ENCODE measurements at regions not wholly inside any gene's neighbourhood (a gene's known extent, or its start where the extent isn't known, plus 50 kb on each side); places are given as distances from the start of the nearest gene placed in this dataset.
"Not testable (repeated sequence)": the region's sequence is repeated elsewhere in the genome, so short reads cannot be mapped to it uniquely, and the experiment has no call there.

DNA sequence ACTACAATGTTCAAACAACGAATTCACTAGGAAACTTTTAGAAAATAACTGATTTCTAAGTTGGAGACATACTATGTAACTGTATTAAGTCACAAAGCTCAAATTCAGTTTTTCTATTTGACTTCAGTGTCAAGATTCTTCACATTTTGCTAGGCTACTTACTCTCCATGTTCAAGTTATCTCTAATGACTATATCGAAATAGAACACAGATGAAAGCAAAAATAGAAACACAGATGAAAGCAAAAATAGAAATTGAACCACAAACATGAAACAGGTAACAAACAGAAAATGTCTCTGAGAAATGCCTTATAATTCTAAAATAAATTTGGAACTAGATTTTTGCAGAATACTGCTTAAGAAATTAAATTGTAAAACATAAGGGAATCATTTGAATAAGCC, 113.5 kb downstream of the SPDYE17 start:
- DNase-seq = not testable (repeated sequence)

DNA sequence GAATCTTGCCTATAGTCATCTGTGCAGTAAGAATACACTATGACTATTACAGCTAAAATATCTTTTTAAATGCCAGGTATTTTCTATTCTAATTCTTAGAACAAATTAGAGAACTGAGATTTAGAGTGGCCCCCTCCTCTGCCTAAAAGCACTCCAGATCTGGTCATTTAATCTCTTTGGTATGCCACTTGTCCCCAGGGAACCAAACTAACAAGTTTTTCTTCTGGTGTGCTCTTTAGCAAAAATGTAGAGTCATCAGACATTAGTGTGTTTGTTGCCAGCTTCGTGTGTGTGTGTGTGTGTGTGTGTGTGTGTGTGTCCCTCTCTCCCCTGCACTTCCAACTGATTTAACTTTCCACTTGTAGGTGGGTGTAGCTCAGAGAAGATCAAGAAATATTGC, 117.8 kb downstream of the SPDYE17 start:
- DNase-seq = not testable (repeated sequence)

DNA sequence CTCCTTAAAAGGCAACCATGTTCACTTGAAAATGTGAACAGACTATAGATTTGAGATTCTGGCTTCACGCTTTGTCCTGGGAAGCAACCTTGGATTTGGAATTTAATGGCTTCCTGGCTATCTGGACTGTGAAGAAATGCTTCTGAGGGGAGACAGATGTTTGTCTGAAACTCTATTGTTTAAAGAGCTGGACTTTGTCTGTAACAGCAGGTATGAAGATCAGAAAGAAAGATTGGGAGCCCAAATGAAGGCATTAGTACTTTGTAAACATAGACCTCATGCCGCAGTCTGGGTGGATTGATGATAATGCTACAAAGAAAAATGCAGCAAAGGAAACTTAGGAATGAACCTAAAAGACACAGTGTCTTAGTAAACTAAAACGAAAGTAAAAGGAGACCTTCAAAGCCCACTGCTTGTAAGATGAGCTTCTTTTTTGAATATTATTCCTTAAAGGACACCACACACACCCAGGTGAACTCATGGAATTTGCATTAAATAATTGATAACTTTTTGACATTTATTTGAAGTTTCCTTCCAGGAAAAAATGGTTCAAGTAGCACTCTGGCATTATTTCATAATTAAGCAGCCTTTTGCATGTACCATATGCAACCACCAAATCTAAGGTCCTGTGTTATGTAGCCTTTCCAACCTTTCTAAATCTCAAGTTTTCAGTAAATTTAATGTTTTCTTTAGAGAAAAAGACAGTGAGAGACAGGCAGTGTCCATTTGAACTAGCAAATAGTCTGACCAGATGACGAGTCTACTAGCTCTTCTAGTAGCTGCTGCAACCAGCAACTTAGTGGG, 119.9 kb downstream of the SPDYE17 start:
- not testable (repeated sequence) for DNase-seq

DNA sequence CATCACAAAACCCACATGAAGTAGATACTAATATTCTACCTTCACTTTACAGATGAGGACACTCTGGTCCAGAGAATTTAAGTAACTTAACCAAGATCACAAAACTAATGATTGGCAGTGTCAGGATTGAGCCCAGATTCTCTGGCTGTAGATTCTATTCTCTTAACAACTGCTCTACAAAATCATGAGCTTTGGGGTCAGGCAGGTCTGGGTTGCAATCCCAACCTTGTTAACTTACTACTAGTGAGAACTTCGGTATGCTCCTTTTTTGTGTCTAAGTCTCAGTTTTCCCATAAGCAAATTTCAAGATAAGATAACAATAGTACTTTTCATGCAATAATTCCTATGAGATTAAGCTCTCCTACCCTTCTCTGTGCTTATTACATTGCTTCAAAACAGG, 127.5 kb downstream of the SPDYE17 start:
- DNase-seq = not testable (repeated sequence)

DNA sequence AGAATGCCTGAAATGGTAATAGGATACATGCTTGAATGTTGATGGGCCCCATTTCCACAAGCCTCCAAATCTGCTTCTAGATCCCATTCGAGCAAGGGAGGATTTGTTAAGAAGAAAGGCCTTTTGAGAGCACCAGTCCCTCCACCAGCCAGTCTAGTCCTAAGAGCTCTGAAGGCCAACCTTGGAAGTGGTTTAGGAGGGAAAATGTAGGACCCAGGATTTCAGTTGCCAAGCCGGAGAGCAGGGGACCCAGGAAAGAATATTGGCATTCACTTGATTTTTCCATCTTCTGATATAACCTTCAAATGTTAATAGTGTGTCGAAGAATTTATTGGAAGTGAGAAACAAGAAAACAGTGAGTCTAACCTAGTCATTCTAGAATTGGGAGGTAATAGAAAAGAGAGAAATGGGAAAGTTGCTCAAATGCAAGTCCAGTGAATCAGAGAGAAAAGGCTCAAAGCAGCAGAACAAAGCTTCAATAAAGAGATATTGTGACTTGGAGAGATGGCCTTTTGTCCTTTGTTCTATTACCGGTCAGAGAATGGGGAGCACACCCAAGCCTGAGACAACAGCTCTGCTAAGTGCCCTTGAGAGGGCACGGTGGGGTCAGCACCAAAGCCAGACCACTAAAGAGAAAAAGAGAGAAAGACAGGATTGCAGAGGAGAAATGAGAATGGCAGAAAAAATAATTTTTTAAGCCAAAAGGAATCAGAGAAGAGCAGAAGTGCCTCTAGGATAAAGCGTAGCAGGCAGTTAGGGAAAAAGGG, 130.0 kb downstream of the SPDYE17 start:
- DNase-seq = not testable (repeated sequence)

DNA sequence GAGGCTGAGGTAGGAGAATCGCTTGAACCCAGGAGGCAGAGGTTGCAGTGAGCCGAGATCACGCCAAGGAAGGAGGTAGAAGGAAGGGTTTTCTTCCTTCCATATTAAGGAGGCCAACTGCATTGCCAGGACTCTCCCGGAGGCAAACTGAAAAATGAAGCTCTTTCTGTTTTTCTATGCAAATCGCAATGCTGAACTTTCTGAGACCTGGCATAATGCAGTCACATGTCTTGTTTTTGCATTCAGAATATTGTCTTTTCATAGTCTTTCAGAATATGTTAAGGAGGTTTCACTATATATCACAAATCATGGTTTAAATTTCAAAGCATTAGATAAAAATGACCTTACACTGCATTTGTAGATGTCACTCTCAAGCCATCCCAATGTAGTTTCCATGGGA, 133.4 kb downstream of the SPDYE17 start:
- DNase-seq = not testable (repeated sequence)

DNA sequence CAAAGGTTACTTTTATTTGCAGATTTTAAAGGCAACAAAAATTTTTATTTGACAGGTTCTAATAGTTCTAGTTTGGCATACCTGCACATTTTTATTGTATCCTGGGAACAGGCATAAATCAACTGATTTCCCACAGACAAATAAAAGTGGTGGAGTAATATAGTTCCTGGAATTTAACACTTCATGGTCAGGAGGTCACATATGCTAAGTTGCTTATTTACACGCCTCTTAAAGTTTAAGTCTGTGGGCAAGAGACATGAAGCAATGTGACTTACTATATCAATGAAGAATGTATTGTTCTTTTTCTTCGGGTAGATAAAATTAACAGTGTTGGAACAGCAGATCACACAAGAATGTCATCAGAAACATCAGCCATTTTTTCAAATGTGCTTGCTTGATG, 135.2 kb downstream of the SPDYE17 start:
- DNase-seq = not testable (repeated sequence)

DNA sequence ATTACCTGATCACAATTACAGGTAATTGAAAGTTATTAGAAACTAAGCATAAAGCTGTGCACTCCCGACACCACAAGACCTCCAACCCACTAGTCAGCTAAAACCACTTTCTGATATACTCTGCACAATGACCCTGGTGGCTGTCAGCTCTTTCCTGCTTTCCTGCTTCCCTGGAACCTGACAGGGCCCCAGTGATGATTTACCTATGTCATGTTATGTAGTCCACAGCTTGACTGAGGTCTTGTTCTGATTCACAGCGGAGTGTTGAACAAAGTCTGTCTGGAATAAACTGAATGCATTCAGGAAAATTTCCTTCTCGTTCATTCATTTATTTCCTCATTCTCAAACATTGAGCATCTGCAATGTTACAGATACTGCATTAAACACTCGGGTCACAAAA, 136.5 kb downstream of the SPDYE17 start:
- not testable (repeated sequence) for DNase-seq

DNA sequence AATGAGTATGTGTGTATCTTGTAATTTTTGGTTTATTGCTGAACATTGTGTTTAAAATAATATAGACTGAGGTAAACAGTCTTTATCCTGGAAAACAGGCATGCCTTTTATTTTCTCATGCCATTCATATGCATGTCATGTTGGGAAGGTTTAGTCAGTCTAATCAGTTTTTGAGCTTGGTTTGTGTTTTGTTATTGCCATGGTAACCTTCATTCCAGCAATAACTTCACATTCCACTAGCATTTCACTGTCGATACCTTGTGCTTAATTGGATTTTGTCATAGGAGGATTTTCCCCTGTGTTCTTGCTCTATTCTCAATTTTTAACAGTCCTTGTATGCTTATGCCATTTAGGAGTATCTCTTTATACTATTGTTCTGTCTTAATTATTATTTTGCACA, 140.4 kb downstream of the SPDYE17 start:
- not testable (repeated sequence) for DNase-seq

DNA sequence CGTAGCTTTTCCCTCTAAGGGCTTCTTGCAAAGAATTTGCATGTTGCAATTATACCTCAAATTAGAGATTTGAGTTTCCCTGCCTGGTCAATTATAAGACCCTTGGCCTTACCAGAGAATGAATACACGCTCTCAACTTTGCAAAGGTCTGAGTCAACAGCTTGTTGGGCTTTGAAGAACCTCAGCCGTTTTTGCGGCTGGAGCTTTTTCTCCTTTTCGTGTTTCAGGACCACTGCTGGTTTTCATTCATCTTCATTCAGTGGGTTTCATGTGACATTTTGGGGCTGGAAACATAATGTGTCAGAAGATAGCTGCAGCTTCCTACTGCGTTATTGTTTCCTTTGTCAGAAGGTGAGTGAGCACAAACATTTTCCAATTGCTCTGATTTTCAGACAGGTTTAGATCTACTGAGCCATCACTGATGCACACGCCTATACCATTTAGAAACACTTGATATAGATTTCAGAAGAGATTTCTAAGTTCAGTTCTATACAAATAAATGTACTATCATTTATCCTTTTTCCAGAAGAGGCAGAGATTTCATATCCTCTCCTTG, 152.3 kb downstream of the SPDYE17 start:
- not testable (repeated sequence) for DNase-seq

DNA sequence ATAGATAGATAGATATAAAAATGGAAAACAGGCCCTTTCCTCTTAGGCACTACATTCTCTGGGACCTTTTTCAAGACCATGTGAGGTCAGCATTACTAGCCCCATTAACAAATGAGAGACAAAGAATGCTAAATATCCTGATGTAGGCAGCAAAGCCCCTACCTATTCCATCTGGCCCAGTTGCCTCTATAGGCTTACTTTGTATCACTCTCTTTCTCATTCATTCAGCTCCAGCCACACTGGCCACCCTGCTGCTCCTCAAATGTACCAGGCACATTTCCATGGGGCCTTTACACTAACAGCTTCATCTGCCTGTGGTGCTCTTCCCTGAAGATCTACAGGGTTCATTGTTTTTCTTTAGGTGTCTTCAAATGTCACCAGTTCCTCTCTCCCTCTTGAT, 156.4 kb downstream of the SPDYE17 start:
- not testable (repeated sequence) for DNase-seq

DNA sequence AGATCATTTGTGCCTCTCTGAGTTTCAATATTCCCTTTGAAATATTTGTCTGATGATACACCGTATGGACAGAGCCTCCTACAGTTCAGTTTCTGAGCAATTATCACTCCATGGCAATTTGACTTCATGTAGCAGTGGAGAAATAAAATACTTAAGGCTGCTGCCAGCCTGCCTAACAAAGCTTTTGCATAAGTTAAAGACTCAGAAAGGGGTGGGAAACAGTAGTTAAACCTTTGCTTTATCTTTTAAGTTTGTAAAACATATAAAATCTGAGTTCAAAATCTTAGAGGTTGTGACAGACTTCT, 161.7 kb downstream of the SPDYE17 start:
- DNase-seq = not testable (repeated sequence)

DNA sequence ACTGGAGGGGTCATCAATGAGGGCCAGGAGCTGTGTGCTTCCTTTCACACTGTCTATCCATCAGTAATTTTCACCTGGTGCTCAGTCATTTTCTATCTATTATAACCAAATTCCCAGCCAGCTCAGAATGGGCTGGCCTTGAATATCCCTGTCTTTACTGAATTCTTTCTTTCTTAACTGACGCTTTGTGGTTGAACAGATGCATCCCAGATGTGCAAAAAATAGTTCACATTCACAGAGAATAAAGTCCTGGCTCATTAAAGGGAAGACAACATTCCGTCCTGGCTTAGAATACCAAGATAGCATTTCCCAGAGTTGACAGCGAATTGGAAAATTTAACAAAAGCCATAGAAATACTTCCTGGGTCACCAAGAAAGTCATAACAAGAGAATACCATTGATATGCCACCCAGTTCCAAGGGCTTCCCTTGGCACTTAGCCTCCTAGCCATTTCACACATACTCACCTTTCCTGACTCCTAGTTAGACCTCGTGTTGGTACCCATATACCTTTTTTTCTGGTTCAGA, 164.7 kb downstream of the SPDYE17 start:
- not testable (repeated sequence) for DNase-seq

DNA sequence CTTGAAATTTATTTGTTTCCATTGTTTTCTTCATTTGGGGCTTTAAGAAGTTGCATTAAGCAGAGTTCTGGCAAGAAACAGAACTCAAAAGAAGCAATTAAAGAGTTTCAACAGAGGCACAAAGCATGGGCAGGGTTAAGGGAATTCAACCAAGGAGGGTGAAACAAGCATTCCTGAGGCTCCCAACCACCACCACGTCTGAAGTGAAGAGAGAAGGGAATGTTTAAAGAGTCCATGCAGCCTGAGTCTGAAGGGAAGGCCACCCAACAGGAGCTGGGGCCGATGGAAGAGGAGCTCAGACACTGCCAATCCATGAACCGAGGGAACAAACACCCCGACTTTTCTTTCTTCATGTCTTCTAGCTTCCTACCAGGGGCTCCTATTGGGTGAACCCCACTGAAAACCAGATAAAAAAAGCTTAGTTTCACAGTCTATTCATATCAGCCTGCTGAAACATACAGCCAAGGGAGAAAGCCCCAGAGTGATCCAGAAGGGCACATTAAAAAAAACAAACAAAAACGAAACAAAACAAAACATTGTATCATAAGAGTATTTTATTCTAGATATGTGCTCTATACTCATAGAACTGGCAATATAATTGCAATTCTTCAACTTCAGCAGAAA, 168.9 kb downstream of the SPDYE17 start:
- not testable (repeated sequence) for DNase-seq

DNA sequence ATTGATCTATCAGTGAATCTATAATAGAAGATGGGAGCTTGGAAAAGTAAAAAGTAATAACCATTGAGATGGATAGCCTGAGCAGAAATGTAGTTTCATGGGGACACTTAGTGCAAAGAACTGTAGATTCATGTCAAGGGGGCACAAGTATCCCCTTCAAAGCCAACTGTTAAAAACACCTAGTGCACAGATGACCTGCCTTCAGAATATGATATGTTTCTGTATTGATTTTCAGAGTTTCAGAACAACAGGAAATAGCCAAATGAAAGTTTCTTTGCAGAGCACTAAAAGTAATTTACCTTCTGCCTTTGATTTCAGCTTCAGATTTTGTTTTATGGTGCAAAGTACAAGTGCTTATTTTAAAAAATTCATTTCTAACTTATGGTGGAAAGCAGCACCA, 169.9 kb downstream of the SPDYE17 start:
- DNase-seq = not testable (repeated sequence)

DNA sequence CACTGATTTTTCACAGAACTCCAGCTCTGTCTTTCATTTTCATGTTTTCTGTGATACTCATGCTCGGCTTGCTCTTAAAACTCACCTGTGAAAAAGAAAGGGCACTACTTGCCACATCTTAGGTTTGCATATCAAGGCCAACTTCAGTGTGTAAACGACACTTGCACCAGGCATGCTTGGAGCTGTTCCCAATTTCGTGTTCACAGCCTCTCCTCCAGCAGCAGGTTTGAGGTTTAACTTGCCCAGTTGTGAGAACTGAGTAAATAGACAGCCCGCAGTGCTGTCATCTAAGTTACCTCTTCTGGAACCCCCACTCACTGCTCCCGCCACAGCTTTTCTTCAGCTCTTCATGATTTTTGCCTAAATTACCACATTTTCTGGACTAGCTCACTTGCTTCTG, 172.2 kb downstream of the SPDYE17 start:
- not testable (repeated sequence) for DNase-seq

DNA sequence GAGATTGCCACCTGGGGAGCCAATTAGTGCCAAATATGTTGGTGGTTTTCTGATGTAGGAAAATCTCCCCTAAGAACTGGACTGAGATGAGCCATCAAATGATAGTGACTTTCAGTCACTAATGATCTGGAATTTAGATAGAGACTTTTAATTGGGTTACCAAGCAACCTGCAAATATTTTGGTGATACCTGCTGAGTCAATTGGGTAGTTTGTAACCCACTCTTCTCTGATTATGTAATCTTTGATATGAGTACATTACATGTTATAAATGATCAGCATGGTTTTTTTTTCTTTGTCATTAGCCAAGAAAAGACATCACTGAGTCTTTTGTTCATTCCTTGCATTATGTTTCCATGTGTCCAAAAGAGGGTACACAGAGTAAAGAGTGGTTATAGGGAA, 177.5 kb downstream of the SPDYE17 start:
- DNase-seq = not testable (repeated sequence)

DNA sequence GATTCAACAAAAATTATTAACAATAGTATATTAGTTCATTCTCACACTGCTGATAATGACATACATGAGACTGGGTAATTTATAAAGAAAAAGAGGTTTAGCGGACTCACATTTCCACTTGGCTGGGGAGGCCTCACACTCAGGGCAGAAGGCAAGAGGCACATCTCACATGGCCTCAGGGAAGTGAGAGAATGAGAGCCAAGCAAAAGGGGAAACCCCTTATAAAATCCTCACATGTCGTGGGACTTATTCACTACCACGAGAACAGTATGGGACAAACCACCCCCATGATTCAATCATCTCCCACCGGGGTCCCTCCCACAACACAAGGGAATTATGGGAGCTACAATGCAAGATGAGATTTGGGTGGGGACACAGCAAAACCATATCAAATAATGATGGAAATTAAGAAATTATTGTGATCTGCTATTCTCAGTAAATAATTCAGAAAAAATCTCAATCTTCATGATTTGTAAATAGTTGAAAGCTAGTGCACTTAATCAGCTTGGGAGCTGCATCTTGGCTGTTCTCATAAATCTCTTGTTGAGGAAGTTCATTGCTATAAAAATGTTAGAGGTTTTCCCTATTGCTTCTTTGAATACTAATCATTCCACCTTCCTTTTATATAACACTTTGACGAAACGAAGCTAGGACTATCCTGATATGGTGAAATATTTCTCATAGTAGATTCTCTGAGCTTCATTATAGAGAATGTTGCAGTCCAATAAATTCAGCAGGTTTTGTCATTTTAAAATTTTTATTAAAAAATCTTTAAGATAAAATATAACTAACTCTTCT, 179.2 kb downstream of the SPDYE17 start:
- DNase-seq = not testable (repeated sequence)

DNA sequence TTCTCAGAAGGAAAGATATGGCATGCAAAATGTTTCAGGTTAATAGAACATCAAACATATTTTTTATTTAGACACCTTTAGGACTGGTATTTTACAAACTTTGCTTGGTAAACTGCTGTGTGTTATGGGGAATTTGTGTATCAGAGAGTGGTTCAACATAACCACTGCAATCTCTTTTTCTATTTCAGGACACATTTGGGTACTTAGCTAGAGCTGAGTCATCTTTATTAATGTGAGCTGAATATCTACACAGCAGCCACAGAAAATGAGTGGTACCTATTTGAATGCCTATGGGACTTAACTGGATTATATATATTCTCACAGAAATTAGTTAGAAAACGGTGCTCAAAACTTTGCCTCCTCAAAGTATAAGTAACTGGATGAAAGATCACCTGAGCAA, 179.8 kb downstream of the SPDYE17 start:
- not testable (repeated sequence) for DNase-seq

DNA sequence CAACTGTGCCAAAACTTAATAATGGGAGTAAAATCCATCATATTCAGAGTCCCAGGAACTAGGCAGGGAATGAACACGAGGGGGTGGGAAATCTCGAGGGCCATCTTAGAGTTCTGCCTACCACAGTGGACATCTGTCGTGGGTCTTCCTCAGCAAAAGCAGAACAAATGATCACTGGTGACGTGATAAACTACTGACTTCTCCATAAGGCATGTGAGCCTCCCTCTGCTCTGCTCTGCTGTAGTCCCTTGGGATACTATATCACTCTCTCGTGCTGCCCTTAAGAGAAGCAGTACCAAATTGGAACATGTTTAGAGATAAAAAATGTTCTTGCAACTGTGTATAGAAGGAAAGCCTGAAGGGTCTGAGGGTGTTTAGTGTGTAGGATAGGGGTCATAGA, 180.5 kb downstream of the SPDYE17 start:
- DNase-seq = not testable (repeated sequence)

DNA sequence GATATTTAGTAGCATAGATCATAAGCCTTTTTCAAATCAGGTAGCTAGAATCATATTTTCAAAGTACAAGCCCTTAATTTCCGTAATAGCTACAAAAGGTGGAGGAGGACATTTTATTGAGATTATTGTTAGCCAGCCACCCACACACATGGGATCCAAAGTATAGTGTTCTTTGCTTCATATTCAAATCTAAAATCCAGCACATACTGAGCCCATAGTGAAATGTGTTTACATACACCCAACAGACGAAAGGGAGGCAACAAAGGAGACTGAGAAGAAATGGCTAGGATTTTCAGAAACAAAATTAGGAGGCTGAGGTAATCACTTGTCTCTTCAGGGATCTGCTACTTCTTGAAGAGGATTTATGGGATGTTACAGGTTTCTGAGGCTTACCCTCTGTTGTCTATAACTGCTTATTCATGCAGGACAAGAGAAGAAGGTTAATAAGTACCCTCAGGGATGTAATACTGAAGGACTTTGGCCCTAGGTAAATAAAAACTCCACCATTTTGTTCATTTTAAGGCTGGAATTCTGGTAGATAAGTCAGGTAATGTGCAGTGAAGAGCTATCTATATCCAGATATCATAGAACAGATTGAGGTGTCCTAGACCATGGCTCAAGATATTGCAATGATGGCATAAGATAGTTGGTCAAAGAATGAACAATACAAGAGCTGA, 182.1 kb downstream of the SPDYE17 start:
- DNase-seq = not testable (repeated sequence)

DNA sequence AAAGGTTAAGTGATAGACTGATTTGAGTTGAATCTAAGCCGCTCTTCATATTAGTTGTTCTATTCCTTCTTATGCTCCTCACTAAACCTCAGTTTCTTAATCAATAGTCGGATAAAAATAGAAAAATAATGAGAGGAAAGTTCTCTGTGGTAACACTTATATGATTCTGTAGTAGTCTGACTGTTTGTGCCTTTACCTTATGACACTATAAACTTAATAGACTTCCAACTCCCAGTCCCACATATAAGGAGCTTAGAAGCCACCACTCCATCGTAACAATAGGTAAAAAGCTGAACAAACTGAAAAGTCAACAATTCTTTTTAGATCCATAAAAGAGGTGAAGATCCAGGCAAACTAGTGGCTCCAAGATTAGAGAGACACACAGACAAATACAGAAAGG, 192.3 kb downstream of the SPDYE17 start:
- DNase-seq = not testable (repeated sequence)
